Muscle of back (tissue), 3 donors: ENCODE measurements at regions not wholly inside any gene's neighbourhood (a gene's known extent, or its start where the extent isn't known, plus 50 kb on each side); places are given as distances from the start of the nearest gene placed in this dataset.

Experiments
- DNase-seq, 3 donors: peaks; one replicate each; pipeline versions ENCODE4 v3.0.0 to v3.0.0-alpha.2; 2013

- no peak for DNase-seq
These were observed 99.8 kb upstream of the PMFBP1 start for GRCh38 chr16:72271699-72272240.

- no peak for DNase-seq
These were observed 98.6 kb upstream of the PMFBP1 start for GRCh38 chr16:72270531-72270930.

GRCh38 chr16:72266836-72267235 is 94.9 kb upstream of the PMFBP1 start:
- DNase-seq: no peak

- DNase-seq: no peak
These were observed 92.8 kb upstream of the PMFBP1 start for GRCh38 chr16:72264771-72265170.

- DNase-seq: no peak
These were observed 90.8 kb upstream of the PMFBP1 start for GRCh38 chr16:72262711-72263110.

GRCh38 chr16:72261127-72261526 is 89.2 kb upstream of the PMFBP1 start:
- DNase-seq: no peak

GRCh38 chr16:72256398-72257066 is 84.6 kb upstream of the PMFBP1 start:
- DNase-seq: peak in 1 of 3 donors; percentile 69

- no peak for DNase-seq
These were observed 83.8 kb upstream of the PMFBP1 start for GRCh38 chr16:72255786-72256185.

GRCh38 chr16:72247821-72248253 is 75.9 kb upstream of the PMFBP1 start:
- peak; percentile 23 to 56 (median 42) for DNase-seq

GRCh38 chr16:72246423-72246822 is 74.5 kb upstream of the PMFBP1 start:
- no peak for DNase-seq

- DNase-seq: no peak
These were observed 72.9 kb upstream of the PMFBP1 start for GRCh38 chr16:72244853-72245252.

GRCh38 chr16:72243621-72244020 is 71.7 kb upstream of the PMFBP1 start:
- no peak for DNase-seq

GRCh38 chr16:72242757-72243156 is 70.8 kb upstream of the PMFBP1 start:
- DNase-seq: no peak

GRCh38 chr16:72241930-72242329 is 70.0 kb upstream of the PMFBP1 start:
- peak; percentile 24 to 48 (median 32) for DNase-seq

- DNase-seq: no peak
These were observed 69.1 kb upstream of the PMFBP1 start for GRCh38 chr16:72241008-72241407.

GRCh38 chr16:72240466-72240865 is 68.5 kb upstream of the PMFBP1 start:
- no peak for DNase-seq

GRCh38 chr16:72236866-72237265 is 64.9 kb upstream of the PMFBP1 start:
- DNase-seq: no peak

- DNase-seq: no peak
These were observed 62.4 kb upstream of the PMFBP1 start for GRCh38 chr16:72234387-72234786.

GRCh38 chr16:72228014-72228413 is 56.1 kb upstream of the PMFBP1 start:
- no peak for DNase-seq

GRCh38 chr16:72226136-72226535 is 54.2 kb upstream of the PMFBP1 start:
- no peak for DNase-seq

- DNase-seq: no peak
These were observed 52.4 kb upstream of the PMFBP1 start for GRCh38 chr16:72224260-72224768.

GRCh38 chr16:72222503-72222902 is 50.5 kb upstream of the PMFBP1 start:
- DNase-seq: no peak
